ENCODE measurements at regions not wholly inside any gene's neighbourhood (a gene's known extent, or its start where the extent isn't known, plus 50 kb on each side); places are given as distances from the start of the nearest gene placed in this dataset.

- no peak for DNase-seq
- TF ChIP-seq CTCF (IDR thresholded peaks at IDR 0.05) (no peak), POLR2AphosphoS5 (IDR thresholded peaks at IDR 0.05) (no peak), EP300 (IDR thresholded peaks at IDR 0.05) (no peak)
- intact Hi-C loops (cut with DNase I), result no loop called here
- Histone ChIP-seq H3K4me3 (no peak overlapping the region), H3K4me1 (no peaks in the 10 kb centered on the region), H3K27me3 (no peaks in the 10 kb centered on the region), H3K27ac (no peak overlapping the region), H3K9me3 (no peaks in the 10 kb centered on the region), H3K36me3 (no peaks in the 10 kb centered on the region)
- 15 to 47% methylated on average over 3 of the region's 3 CpGs for WGBS, 2 donors
These were observed 1040.7 kb downstream of the RAPGEF2 start for GRCh38 chr4:160143574-160143973.

- no peak overlapping the region for H3K27ac ChIP-seq
- no peaks in the 10 kb centered on the region for H3K36me3 ChIP-seq
- no peaks in the 10 kb centered on the region for H3K4me1 ChIP-seq
- DNase-seq, result no peak
- TF ChIP-seq POLR2A (IDR thresholded peaks at IDR 0.05) (no peak), POLR2AphosphoS5 (IDR thresholded peaks at IDR 0.05) (no peak), EP300 (IDR thresholded peaks at IDR 0.05) (no peak), CTCF (IDR thresholded peaks at IDR 0.05) (no peak)
- intact Hi-C loops (cut with DNase I), result no loop called here
- no peak overlapping the region for H3K4me3 ChIP-seq
- no peaks in the 10 kb centered on the region for H3K9me3 ChIP-seq
- 93 to 94% methylated on average over 15 of the region's 15 CpGs for WGBS, 2 donors
- H3K27me3 ChIP-seq, result no peaks in the 10 kb centered on the region
These were observed 1056.6 kb downstream of the RAPGEF2 start for GRCh38 chr4:160159457-160159856.

DNA sequence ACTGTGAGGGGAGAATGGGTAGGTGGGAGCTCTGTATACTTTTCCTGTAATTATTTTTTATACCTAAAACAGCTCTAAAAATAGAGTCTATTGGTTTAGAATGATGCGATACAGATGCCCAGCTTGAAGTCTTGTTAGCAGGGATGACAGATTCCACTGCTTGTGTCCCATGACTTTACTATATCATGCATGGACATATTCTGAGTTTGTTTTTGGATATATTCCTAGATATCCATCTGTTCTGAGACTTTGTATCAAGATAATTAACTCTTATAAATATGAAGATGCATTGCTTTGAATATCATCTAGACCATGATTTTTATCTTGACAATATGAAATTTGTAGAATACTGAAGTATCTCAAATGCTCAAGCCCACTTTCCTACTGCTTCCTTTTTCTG lies 1058.1 kb downstream of the RAPGEF2 start:
- intact Hi-C loops (cut with DNase I), result no loop called here
- H3K27ac ChIP-seq, result no peak overlapping the region
- WGBS, 2 donors, result 63 to 98% methylated on average over 1 of the region's 1 CpG
- H3K4me1 ChIP-seq, result no peaks in the 10 kb centered on the region
- no peak overlapping the region for H3K4me3 ChIP-seq
- no peaks in the 10 kb centered on the region for H3K27me3 ChIP-seq
- H3K9me3 ChIP-seq, result no peaks in the 10 kb centered on the region
- H3K36me3 ChIP-seq, result no peaks in the 10 kb centered on the region
- TF ChIP-seq CTCF (IDR thresholded peaks at IDR 0.05), result no peak
- no peak for TF ChIP-seq EP300 (IDR thresholded peaks at IDR 0.05)
- TF ChIP-seq POLR2AphosphoS5 (IDR thresholded peaks at IDR 0.05), result no peak
- no peak for TF ChIP-seq POLR2A (IDR thresholded peaks at IDR 0.05)
- DNase-seq, result no peak

GRCh38 chr4:160175064-160175643 lies 1072.3 kb downstream of the RAPGEF2 start:
- Histone ChIP-seq H3K4me3 (no peak overlapping the region), H3K36me3 (no peaks in the 10 kb centered on the region), H3K4me1 (no peaks in the 10 kb centered on the region), H3K9me3 (no peaks in the 10 kb centered on the region), H3K27me3 (no peaks in the 10 kb centered on the region), H3K27ac (no peak overlapping the region)
- no peak for TF ChIP-seq POLR2A (IDR thresholded peaks at IDR 0.05)
- no peak for TF ChIP-seq POLR2AphosphoS5 (IDR thresholded peaks at IDR 0.05)
- TF ChIP-seq CTCF (IDR thresholded peaks at IDR 0.05), result no peak
- no peak for TF ChIP-seq EP300 (IDR thresholded peaks at IDR 0.05)
- DNase-seq, result no peak
- WGBS, 2 donors, result 74 to 78% methylated on average over 8 of the region's 8 CpGs
- intact Hi-C loops (cut with DNase I), result no loop called here

DNA sequence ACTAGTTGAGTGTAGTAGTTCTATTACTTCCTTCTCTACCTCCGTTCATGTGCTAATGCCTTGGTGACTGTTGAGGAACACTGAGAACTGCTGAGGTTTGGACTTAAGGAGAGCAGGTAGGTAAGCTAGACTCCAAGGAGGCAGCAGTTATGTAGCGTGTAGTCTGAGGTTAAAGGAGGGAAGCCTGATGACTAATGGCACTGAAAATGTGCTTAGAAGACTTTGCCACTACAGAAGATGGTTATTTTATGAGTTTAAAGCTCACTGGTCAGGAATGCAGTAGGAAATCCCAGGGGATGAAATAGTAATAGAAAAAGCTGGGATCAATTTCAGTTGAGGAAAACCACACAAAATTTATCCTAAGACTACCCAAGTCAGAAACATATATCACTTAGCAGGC lies 1077.3 kb downstream of the RAPGEF2 start:
- WGBS, 2 donors, result 83 to 89% methylated on average over 2 of the region's 2 CpGs
- TF ChIP-seq POLR2A (IDR thresholded peaks at IDR 0.05) (no peak), EP300 (IDR thresholded peaks at IDR 0.05) (no peak), CTCF (IDR thresholded peaks at IDR 0.05) (no peak), POLR2AphosphoS5 (IDR thresholded peaks at IDR 0.05) (no peak)
- no peaks in the 10 kb centered on the region for H3K9me3 ChIP-seq
- no peaks in the 10 kb centered on the region for H3K36me3 ChIP-seq
- DNase-seq, result no peak
- H3K27ac ChIP-seq, result no peak overlapping the region
- no peaks in the 10 kb centered on the region for H3K27me3 ChIP-seq
- intact Hi-C loops (cut with DNase I), result no loop called here
- no peak overlapping the region for H3K4me3 ChIP-seq
- no peaks in the 10 kb centered on the region for H3K4me1 ChIP-seq

All from sigmoid colon (tissue), 6 donors.